Suprapubic skin (tissue), 4 donors: ENCODE measurements at regions not wholly inside any gene's neighbourhood (a gene's known extent, or its start where the extent isn't known, plus 50 kb on each side); places are given as distances from the start of the nearest gene placed in this dataset.
"Not testable (repeated sequence)": the region's sequence is repeated elsewhere in the genome, so short reads cannot be mapped to it uniquely, and the experiment has no call there.

Experiments used
- DNase-seq, 2 donors: peaks; one replicate each; pipeline ENCODE4 v3.0.0-alpha.2; 2019; ENCODE audit warnings: low spot score in 2 of 2
- H3K27ac ChIP-seq: fragments of 200-600 bp; sonication (generic); one replicate; pipeline ENCODE4 v1.5.1; 2019
- H3K27me3 ChIP-seq: fragments of 200-600 bp; sonication (generic); one replicate; pipeline ENCODE4 v1.5.1; 2019
- H3K36me3 ChIP-seq: fragments of 200-600 bp; sonication (generic); one replicate; pipeline ENCODE4 v1.5.1; 2019
- H3K4me1 ChIP-seq: fragments of 200-600 bp; sonication (generic); one replicate; pipeline ENCODE4 v1.5.1; 2019
- H3K4me3 ChIP-seq: fragments of 200-600 bp; sonication (generic); one replicate; pipeline ENCODE4 v1.5.1; 2019; ENCODE audit warnings: mild to moderate bottlenecking
- H3K9me3 ChIP-seq: fragments of 200-600 bp; sonication (generic); one replicate; pipeline ENCODE4 v1.5.1; 2019
- CTCF ChIP-seq, 2 donors: fragments of 200-600 bp in 1 of 2; fragments of 450-650 bp in 1 of 2; sonication (generic) in 1 of 2; IDR thresholded peaks; one replicate each; pipeline ENCODE4 v1.5.1; 2016 to 2019; ENCODE audit warnings: antibody characterized with exemption in 2 of 2, mild to moderate bottlenecking in 1 of 2, moderate library complexity in 1 of 2
- EP300 ChIP-seq: sonication (generic); formaldehyde crosslinking; IDR thresholded peaks from one replicate; pipeline ENCODE4 v1.6.1; 2017; ENCODE audit warnings: antibody characterized with exemption
- POLR2A ChIP-seq, 2 donors: fragments of 450-650 bp; IDR thresholded peaks; one replicate each; pipeline ENCODE4 v1.6.1; 2017; ENCODE audit warnings: antibody characterized with exemption in 2 of 2, mild to moderate bottlenecking in 2 of 2, moderate library complexity in 2 of 2
- POLR2AphosphoS5 ChIP-seq, 3 donors: sonication (generic); formaldehyde crosslinking; IDR thresholded peaks; one replicate each; pipeline ENCODE4 v1.6.1; 2017; ENCODE audit warnings: antibody characterized with exemption in 3 of 3
- WGBS: methylation state at CpG from one replicate; pipeline ENCODE4 v1.1.5; 2018; 5-methylcytosine and 5-hydroxymethylcytosine counted together

DNA sequence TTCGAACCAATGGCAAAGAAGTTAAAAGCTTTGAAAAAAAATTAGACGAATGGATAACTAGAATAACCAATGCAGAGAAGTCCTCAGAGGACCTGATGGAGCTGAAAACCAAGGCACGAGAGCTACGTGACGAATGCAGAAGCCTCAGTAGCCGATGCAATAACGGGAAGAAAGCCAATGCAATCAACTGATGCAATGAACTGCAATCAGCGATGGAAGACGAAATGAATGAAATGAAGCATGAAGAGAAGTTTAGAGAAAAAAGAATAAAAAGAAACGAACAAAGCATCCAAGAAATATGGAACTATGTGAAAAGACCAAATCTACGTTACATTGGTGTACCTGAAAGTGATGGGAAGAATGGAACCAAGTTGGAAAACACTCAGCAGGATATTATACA, 52.6 kb upstream of the MRPS30 start:
- WGBS, result 88% methylated on average over 11 of the region's 11 CpGs
- DNase-seq, H3K9me3 ChIP-seq, H3K36me3 ChIP-seq, H3K4me1 ChIP-seq, H3K27me3 ChIP-seq, H3K4me3 ChIP-seq, H3K27ac ChIP-seq: not testable (repeated sequence)

- WGBS, result 63% methylated on average over 1 of the region's 1 CpG
- H3K36me3 ChIP-seq, result no peaks in the 10 kb centered on the region
- TF ChIP-seq CTCF (IDR thresholded peaks at IDR 0.05), result no peak
- no peak for TF ChIP-seq POLR2AphosphoS5 (IDR thresholded peaks at IDR 0.05)
- no peak for TF ChIP-seq POLR2A (IDR thresholded peaks at IDR 0.05)
- H3K9me3 ChIP-seq, result no peaks in the 10 kb centered on the region
- H3K27me3 ChIP-seq, result no peaks in the 10 kb centered on the region
- no peak overlapping the region for H3K4me3 ChIP-seq
- no peaks in the 10 kb centered on the region for H3K4me1 ChIP-seq
- no peak for DNase-seq
- no peak overlapping the region for H3K27ac ChIP-seq
Observed at GRCh38 chr5:44747396-44747795, 61.4 kb upstream of the MRPS30 start.

- Histone ChIP-seq H3K9me3 (no peaks in the 10 kb centered on the region), H3K4me1 (no peaks in the 10 kb centered on the region), H3K4me3 (no peak overlapping the region), H3K27ac (no peak overlapping the region), H3K36me3 (no peaks in the 10 kb centered on the region), H3K27me3 (no peaks in the 10 kb centered on the region)
- DNase-seq, result no peak
- TF ChIP-seq CTCF (IDR thresholded peaks at IDR 0.05) (no peak), POLR2A (IDR thresholded peaks at IDR 0.05) (no peak), POLR2AphosphoS5 (IDR thresholded peaks at IDR 0.05) (no peak), EP300 (no peak)
Observed at GRCh38 chr5:44740660-44741059, 68.1 kb upstream of the MRPS30 start.

DNA sequence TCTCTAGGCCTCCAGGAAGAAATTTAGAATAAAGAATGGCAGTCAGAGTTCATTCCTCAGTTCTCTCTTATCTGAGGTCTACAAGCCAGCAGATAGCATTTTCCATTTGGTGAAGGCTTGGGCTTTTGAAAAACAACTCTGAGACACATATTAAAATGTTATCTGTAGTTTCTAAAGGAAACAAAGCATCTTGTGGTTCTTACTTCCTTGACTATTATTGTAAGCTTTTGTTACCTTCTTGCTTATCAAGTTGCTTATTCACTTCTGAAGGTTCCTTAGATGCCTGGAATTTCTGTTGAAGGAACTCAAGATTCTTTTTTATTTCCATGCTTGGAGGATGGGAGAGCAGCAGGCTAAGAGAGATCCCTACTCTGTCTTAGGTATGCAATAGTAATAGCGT, 79.2 kb upstream of the MRPS30 start:
- Histone ChIP-seq H3K4me1 (no peaks in the 10 kb centered on the region), H3K27ac (no peak overlapping the region), H3K36me3 (no peaks in the 10 kb centered on the region), H3K9me3 (no peaks in the 10 kb centered on the region), H3K4me3 (no peak overlapping the region), H3K27me3 (no peaks in the 10 kb centered on the region)
- DNase-seq, result no peak
- 91% methylated on average over 1 of the region's 1 CpG for WGBS
- TF ChIP-seq POLR2A (IDR thresholded peaks at IDR 0.05) (no peak), POLR2AphosphoS5 (IDR thresholded peaks at IDR 0.05) (no peak), EP300 (no peak), CTCF (IDR thresholded peaks at IDR 0.05) (no peak)

- no peak for DNase-seq
- Histone ChIP-seq H3K4me1 (no peaks in the 10 kb centered on the region), H3K27ac (no peak overlapping the region), H3K4me3 (no peak overlapping the region), H3K36me3 (no peaks in the 10 kb centered on the region), H3K27me3 (no peaks in the 10 kb centered on the region), H3K9me3 (no peaks in the 10 kb centered on the region)
- TF ChIP-seq POLR2A (IDR thresholded peaks at IDR 0.05), result no peak
- WGBS, result 68% methylated on average over 1 of the region's 1 CpG
Observed at GRCh38 chr5:44727100-44727499, 81.6 kb upstream of the MRPS30 start.

DNA sequence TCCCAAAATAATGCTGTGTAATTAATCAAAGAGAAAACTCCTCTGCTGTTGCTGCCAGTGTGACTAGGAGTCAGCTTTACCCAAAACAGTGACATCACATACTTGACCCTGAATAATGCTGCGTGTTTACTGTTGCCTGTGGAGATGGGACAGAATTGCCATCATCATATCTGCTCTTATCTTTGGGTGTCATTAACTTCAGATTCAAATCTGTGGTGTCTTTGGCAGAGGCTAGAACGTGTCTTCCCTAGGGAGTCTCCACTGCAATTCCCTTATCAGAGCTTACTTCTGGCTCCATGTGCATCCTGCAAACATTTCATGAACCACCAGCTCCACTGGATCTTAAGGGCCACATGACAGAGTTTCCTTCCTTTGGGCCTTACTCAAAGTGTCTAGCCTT, 88.9 kb upstream of the MRPS30 start:
- 72% methylated on average over 2 of the region's 2 CpGs for WGBS
- Histone ChIP-seq H3K27me3 (no peaks in the 10 kb centered on the region), H3K4me1 (no peaks in the 10 kb centered on the region), H3K4me3 (no peak overlapping the region), H3K27ac (no peak overlapping the region), H3K36me3 (no peaks in the 10 kb centered on the region), H3K9me3 (no peaks in the 10 kb centered on the region)
- TF ChIP-seq POLR2AphosphoS5 (IDR thresholded peaks at IDR 0.05) (no peak), CTCF (IDR thresholded peaks at IDR 0.05) (no peak), EP300 (no peak)
- no peak for DNase-seq
